Naive thymus-derived CD8-positive, alpha-beta T cell (primary cell): ENCODE measurements at regions not wholly inside any gene's neighbourhood (a gene's known extent, or its start where the extent isn't known, plus 50 kb on each side); places are given as distances from the start of the nearest gene placed in this dataset.
"Not testable (repeated sequence)": the region's sequence is repeated elsewhere in the genome, so short reads cannot be mapped to it uniquely, and the experiment has no call there.

ENCODE experiments used
- ATAC-seq, 2 donors: fragments of 150-1000 bp; cut with Tn5 transposase in 1 of 2; sonication (Bioruptor Pico), chemical (Tn5 transposase) in 1 of 2; 1 replicate in 1 of 2; 2 replicates in 1 of 2; pipeline ENCODE4 v1.10.0; 2021; ENCODE audit warnings: mild to moderate bottlenecking in 2 of 2, moderate library complexity in 2 of 2
- POLR2A ChIA-PET: fragments of 350-600 bp; sonication (Branson Sonifier 250); formaldehyde crosslinking; loops from one replicate; lab custom pipeline; 2021; ENCODE audit warnings: antibody characterized with exemption; lab: Charles Lee
- DNase-seq, 10 donors: peaks; one replicate each; pipeline versions ENCODE4 v3.0.0 to v3.0.0-alpha.2; 2020 to 2022
- H3K27ac Mint-ChIP-seq, 10 donors: one replicate each; pipeline ENCODE4 v1.8.0; 2020 to 2022; ENCODE audit warnings: mild to moderate bottlenecking in 10 of 10, mixed read lengths in 10 of 10, moderate library complexity in 4 of 10, inconsistent platforms in 1 of 10
- H3K27me3 Mint-ChIP-seq, 5 donors: one replicate each; pipeline ENCODE4 v1.8.0; 2021 to 2022; ENCODE audit warnings: mixed read lengths in 5 of 5
- H3K36me3 Mint-ChIP-seq, 3 donors: one replicate each; pipeline ENCODE4 v1.8.0; 2020 to 2022; ENCODE audit warnings: mixed read lengths in 3 of 3, mild to moderate bottlenecking in 2 of 3, inconsistent platforms in 1 of 3
- H3K4me1 Mint-ChIP-seq, 4 donors: one replicate each; pipeline ENCODE4 v1.8.0; 2021 to 2022; ENCODE audit warnings: mixed read lengths in 4 of 4
- H3K4me3 Mint-ChIP-seq, 10 donors: one replicate each; pipeline ENCODE4 v1.8.0; 2020 to 2022; ENCODE audit warnings: mild to moderate bottlenecking in 10 of 10, mixed read lengths in 10 of 10, moderate library complexity in 6 of 10, inconsistent platforms in 1 of 10
- H3K9me3 Mint-ChIP-seq, 9 donors: one replicate each; pipeline ENCODE4 v1.8.0; 2020 to 2022; ENCODE audit warnings: mixed read lengths in 9 of 9, mild to moderate bottlenecking in 3 of 9, inconsistent platforms in 1 of 9, moderate library complexity in 1 of 9

GRCh38 chr7:118449030-118449429 is 224.5 kb downstream of the ANKRD7 start:
- H3K4me3 Mint-ChIP-seq, H3K27me3 Mint-ChIP-seq, H3K4me1 Mint-ChIP-seq, POLR2A ChIA-PET, ATAC-seq, H3K36me3 Mint-ChIP-seq, DNase-seq: not testable (repeated sequence)
- peak overlapping the region in 1 of 10 donors; percentile 31 for H3K27ac Mint-ChIP-seq
- peaks cover 0 to 15% (median 0%) of the 10 kb centered on the region in 9 donors for H3K9me3 Mint-ChIP-seq

GRCh38 chr7:118449797-118450567 is 225.5 kb downstream of the ANKRD7 start:
- ATAC-seq: no peak
- H3K9me3 Mint-ChIP-seq: peaks cover 0 to 11% (median 0%) of the 10 kb centered on the region in 9 donors
- no peak for DNase-seq
- H3K4me1 Mint-ChIP-seq: no peaks in the 10 kb centered on the region
- no peak overlapping the region for H3K4me3 Mint-ChIP-seq
- H3K27ac Mint-ChIP-seq: no peak overlapping the region
- H3K27me3 Mint-ChIP-seq: peaks cover 0 to 3% (median 0%) of the 10 kb centered on the region in 5 donors
- H3K36me3 Mint-ChIP-seq: no peaks in the 10 kb centered on the region
- POLR2A ChIA-PET: no interaction called here

DNA sequence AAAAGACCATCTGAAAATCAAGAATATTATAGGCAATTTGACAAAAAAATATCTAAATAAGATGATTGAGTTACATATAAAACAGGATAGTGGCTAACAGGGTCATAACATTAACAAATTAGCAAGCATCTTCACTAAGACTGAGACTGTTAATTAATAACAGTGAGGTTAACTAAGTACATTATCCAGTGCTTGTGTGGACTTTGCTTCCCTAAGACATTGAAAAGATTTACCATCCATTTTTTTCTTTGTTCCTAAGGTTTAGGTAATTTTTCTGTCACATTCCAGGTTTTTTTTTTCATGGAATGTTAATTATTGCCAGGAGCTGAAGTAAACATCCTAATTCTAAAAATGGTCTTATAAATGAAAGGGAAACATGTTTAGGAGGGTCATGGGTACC is 227.6 kb downstream of the ANKRD7 start:
- H3K9me3 Mint-ChIP-seq: peaks cover 0 to 11% (median 0%) of the 10 kb centered on the region in 9 donors
- no peak overlapping the region for H3K27ac Mint-ChIP-seq

GRCh38 chr7:118467381-118467780 is 242.9 kb downstream of the ANKRD7 start:
- H3K4me3 Mint-ChIP-seq: no peak overlapping the region
- POLR2A ChIA-PET: no interaction called here
- no peaks in the 10 kb centered on the region for H3K4me1 Mint-ChIP-seq
- no peak for ATAC-seq
- no peaks in the 10 kb centered on the region for H3K27me3 Mint-ChIP-seq
- H3K9me3 Mint-ChIP-seq: peaks cover 0 to 4% (median 0%) of the 10 kb centered on the region in 9 donors
- H3K27ac Mint-ChIP-seq: no peak overlapping the region
- no peaks in the 10 kb centered on the region for H3K36me3 Mint-ChIP-seq
- DNase-seq: no peak

More for the DNA sequence above, 227.6 kb downstream of the ANKRD7 start:
- peaks cover 0 to 5% (median 0%) of the 10 kb centered on the region in 5 donors for H3K27me3 Mint-ChIP-seq
- no peaks in the 10 kb centered on the region for H3K36me3 Mint-ChIP-seq
- POLR2A ChIA-PET: no interaction called here
- DNase-seq: no peak
- no peak for ATAC-seq
- H3K4me3 Mint-ChIP-seq: no peak overlapping the region
- no peaks in the 10 kb centered on the region for H3K4me1 Mint-ChIP-seq

GRCh38 chr7:118472581-118472980 is 248.1 kb downstream of the ANKRD7 start:
- no peak overlapping the region for H3K4me3 Mint-ChIP-seq
- no peak overlapping the region for H3K27ac Mint-ChIP-seq
- POLR2A ChIA-PET: no interaction called here
- ATAC-seq (no peak), DNase-seq (no peak)
- peaks cover 0 to 3% (median 0%) of the 10 kb centered on the region in 9 donors for H3K9me3 Mint-ChIP-seq
- H3K36me3 Mint-ChIP-seq: no peaks in the 10 kb centered on the region
- no peaks in the 10 kb centered on the region for H3K27me3 Mint-ChIP-seq
- H3K4me1 Mint-ChIP-seq: no peaks in the 10 kb centered on the region

DNA sequence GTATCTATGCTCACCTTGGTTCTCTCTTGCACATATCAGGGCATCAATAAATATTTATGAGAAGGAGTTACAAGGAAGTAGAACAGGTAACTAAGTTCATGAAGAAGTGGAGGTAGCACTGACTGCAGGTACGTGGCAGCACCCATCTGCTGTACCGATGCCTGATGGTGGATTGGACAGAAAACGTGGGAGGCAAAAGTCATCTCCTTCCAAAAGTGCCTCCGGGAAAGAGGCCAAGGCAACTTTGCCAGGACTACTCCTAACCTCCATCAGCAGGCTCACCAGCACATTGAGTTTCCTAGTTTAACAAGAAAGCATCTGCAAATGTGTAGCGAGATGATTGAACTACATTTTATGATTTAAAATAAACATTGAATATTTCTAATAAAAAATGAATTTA is 248.8 kb downstream of the ANKRD7 start:
- no peak overlapping the region for H3K27ac Mint-ChIP-seq
- POLR2A ChIA-PET: no interaction called here
- no peak overlapping the region for H3K4me3 Mint-ChIP-seq
- ATAC-seq (no peak), DNase-seq (no peak)
- H3K4me1 Mint-ChIP-seq: no peaks in the 10 kb centered on the region
- H3K9me3 Mint-ChIP-seq: peaks cover 0 to 3% (median 2%) of the 10 kb centered on the region in 9 donors
- H3K27me3 Mint-ChIP-seq: no peaks in the 10 kb centered on the region
- H3K36me3 Mint-ChIP-seq: no peaks in the 10 kb centered on the region

DNA sequence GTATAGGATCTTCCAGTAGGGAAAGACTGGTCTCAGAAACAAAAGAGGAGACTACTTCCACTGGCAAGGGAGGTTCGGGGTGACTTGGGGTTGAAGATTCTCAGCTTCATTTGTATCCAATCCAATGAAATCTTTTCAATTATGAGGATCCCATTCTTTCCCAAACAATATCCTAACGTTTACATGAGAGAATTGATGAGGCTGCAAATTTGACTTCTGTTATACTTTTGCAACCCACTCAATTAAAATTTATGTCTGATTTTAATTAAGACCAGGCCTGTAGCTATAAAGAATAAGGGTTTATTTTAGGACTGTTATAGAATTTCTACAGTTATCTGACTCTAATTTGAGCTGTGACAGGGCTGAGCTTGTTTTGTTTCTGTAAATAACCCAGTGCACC is 251.5 kb downstream of the ANKRD7 start:
- Mint-ChIP-seq H3K4me3 (no peak overlapping the region), H3K27me3 (no peaks in the 10 kb centered on the region), H3K4me1 (no peaks in the 10 kb centered on the region), H3K9me3 (peaks cover 0 to 13% (median 4%) of the 10 kb centered on the region in 9 donors), H3K36me3 (no peaks in the 10 kb centered on the region), H3K27ac (no peak overlapping the region)
- ATAC-seq (no peak), DNase-seq (no peak)
- POLR2A ChIA-PET: no interaction called here

GRCh38 chr7:118477036-118477435 is 252.5 kb downstream of the ANKRD7 start:
- ATAC-seq: no peak
- peaks cover 0 to 13% (median 4%) of the 10 kb centered on the region in 9 donors for H3K9me3 Mint-ChIP-seq
- POLR2A ChIA-PET: no interaction called here
- H3K4me3 Mint-ChIP-seq: no peak overlapping the region
- no peaks in the 10 kb centered on the region for H3K36me3 Mint-ChIP-seq
- no peaks in the 10 kb centered on the region for H3K27me3 Mint-ChIP-seq
- no peaks in the 10 kb centered on the region for H3K4me1 Mint-ChIP-seq
- DNase-seq: no peak
- H3K27ac Mint-ChIP-seq: no peak overlapping the region

GRCh38 chr7:118478236-118478635 is 253.7 kb downstream of the ANKRD7 start:
- POLR2A ChIA-PET: no interaction called here
- Mint-ChIP-seq H3K27ac (no peak overlapping the region), H3K36me3 (no peaks in the 10 kb centered on the region), H3K9me3 (peaks cover 0 to 18% (median 12%) of the 10 kb centered on the region in 9 donors), H3K4me3 (no peak overlapping the region), H3K4me1 (no peaks in the 10 kb centered on the region), H3K27me3 (no peaks in the 10 kb centered on the region)
- ATAC-seq (no peak), DNase-seq (no peak)

GRCh38 chr7:118478931-118479330 is 254.4 kb downstream of the ANKRD7 start:
- Mint-ChIP-seq H3K4me1 (no peaks in the 10 kb centered on the region), H3K4me3 (no peak overlapping the region), H3K36me3 (no peaks in the 10 kb centered on the region), H3K9me3 (peaks cover 0 to 17% (median 12%) of the 10 kb centered on the region in 9 donors), H3K27ac (no peak overlapping the region), H3K27me3 (no peaks in the 10 kb centered on the region)
- POLR2A ChIA-PET: no interaction called here
- ATAC-seq: no peak
- DNase-seq: no peak

DNA sequence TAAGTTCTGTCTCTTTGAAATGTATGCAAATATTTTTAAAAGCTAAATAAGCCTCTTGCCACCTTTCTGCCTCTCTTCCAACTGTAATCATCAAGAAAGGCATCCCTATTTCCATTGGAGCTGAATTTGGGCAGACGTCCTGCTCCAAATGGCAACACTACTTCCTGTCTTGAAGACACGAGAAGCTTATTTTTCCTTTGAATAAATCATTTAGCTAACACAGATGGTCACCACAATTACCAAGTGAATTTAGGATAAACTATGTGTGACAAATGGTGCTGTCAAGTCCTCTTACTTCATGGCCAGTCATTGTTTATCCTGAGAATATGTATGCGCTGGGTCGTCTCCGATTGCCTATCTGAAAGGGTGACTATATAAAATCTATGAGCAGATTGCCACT is 268.0 kb downstream of the ANKRD7 start:
- Mint-ChIP-seq H3K27me3 (no peaks in the 10 kb centered on the region), H3K4me1 (no peaks in the 10 kb centered on the region)

GRCh38 chr7:118496138-118496644 is 271.7 kb downstream of the ANKRD7 start:
- POLR2A ChIA-PET: no interaction called here
- H3K4me1 Mint-ChIP-seq: no peaks in the 10 kb centered on the region
- H3K9me3 Mint-ChIP-seq: peaks cover 0 to 10% (median 0%) of the 10 kb centered on the region in 9 donors
- DNase-seq (no peak), ATAC-seq (no peak)
- no peaks in the 10 kb centered on the region for H3K27me3 Mint-ChIP-seq
- H3K36me3 Mint-ChIP-seq: no peaks in the 10 kb centered on the region
- no peak overlapping the region for H3K4me3 Mint-ChIP-seq
- no peak overlapping the region for H3K27ac Mint-ChIP-seq

More for the DNA sequence above, 268.0 kb downstream of the ANKRD7 start:
- ATAC-seq (no peak), DNase-seq (no peak)
- Mint-ChIP-seq H3K36me3 (no peaks in the 10 kb centered on the region), H3K9me3 (no peaks in the 10 kb centered on the region), H3K4me3 (no peak overlapping the region), H3K27ac (no peak overlapping the region)
- POLR2A ChIA-PET: no interaction called here

GRCh38 chr7:118502235-118502634 is 277.7 kb downstream of the ANKRD7 start:
- POLR2A ChIA-PET: no interaction called here
- no peak for ATAC-seq
- no peak overlapping the region for H3K4me3 Mint-ChIP-seq
- no peaks in the 10 kb centered on the region for H3K4me1 Mint-ChIP-seq
- peaks cover 0 to 21% (median 2%) of the 10 kb centered on the region in 9 donors for H3K9me3 Mint-ChIP-seq
- peak overlapping the region in 1 of 10 donors; percentile 11 for H3K27ac Mint-ChIP-seq
- no peaks in the 10 kb centered on the region for H3K36me3 Mint-ChIP-seq
- no peak for DNase-seq
- H3K27me3 Mint-ChIP-seq: peaks cover 0 to 3% (median 0%) of the 10 kb centered on the region in 5 donors
